AG10803 (cell line): ENCODE measurements at regions not wholly inside any gene's neighbourhood (a gene's known extent, or its start where the extent isn't known, plus 50 kb on each side); places are given as distances from the start of the nearest gene placed in this dataset.
A peak's percentile ranks its signal among the peaks of the same experiment; 100 is the strongest.
"Not testable (repeated sequence)": the region's sequence is repeated elsewhere in the genome, so short reads cannot be mapped to it uniquely, and the experiment has no call there.

Experiments
- DNase-seq: peaks from one replicate; pipeline ENCODE4 v3.0.0; 2010; ENCODE audit warnings: low read depth
- H3K4me3 ChIP-seq: 2 replicates; pipeline ENCODE4 v1.5.1; 2011; ENCODE audit warnings: mild to moderate bottlenecking, low read length, control low read depth
- TF ChIP-seq, protein P1 (sequence below): conservative IDR thresholded peaks from 2 replicates; pipeline ENCODE4 v1.5.1; 2011; ENCODE audit warnings: mild to moderate bottlenecking, low read length, control low read depth, inconsistent platforms

DNA sequence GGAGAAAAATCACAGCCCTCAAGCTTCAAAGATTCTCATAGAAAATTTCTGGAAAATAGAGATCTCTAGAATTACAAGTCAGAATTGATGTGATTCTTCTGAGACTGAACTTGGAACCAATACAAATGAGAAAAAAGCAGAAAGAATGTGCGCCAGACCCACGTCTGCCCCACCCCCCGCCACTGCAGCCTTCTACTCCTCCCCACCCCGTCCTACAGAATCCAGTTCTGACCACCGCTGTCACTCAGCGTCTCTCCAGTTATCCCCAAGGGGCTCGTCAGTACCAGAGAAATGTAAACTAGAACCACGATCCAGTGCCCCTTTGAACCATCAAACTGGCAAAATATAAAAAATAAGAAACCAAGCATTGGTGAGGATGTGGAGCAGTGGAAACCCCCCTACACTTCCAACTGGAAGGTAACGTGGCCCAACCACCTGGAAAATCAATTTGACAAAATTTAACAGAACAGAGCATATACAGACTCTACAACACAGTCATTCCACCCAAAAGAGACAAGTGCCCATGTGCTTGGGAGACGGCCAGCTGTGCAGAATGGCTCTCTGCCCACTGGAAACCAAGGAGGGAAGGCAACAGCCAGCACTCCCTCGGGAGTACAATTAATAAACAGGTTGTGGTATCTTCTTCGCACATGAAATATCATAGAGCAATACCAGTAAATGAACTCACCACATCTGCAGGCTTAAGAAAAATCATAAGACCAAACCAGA, 397.9 kb downstream of the TNS3 start:
- no peak overlapping the region for H3K4me3 ChIP-seq
- TF ChIP-seq, protein P1, sequence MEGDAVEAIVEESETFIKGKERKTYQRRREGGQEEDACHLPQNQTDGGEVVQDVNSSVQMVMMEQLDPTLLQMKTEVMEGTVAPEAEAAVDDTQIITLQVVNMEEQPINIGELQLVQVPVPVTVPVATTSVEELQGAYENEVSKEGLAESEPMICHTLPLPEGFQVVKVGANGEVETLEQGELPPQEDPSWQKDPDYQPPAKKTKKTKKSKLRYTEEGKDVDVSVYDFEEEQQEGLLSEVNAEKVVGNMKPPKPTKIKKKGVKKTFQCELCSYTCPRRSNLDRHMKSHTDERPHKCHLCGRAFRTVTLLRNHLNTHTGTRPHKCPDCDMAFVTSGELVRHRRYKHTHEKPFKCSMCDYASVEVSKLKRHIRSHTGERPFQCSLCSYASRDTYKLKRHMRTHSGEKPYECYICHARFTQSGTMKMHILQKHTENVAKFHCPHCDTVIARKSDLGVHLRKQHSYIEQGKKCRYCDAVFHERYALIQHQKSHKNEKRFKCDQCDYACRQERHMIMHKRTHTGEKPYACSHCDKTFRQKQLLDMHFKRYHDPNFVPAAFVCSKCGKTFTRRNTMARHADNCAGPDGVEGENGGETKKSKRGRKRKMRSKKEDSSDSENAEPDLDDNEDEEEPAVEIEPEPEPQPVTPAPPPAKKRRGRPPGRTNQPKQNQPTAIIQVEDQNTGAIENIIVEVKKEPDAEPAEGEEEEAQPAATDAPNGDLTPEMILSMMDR: no peak
- peak; percentile 41 for DNase-seq

DNA sequence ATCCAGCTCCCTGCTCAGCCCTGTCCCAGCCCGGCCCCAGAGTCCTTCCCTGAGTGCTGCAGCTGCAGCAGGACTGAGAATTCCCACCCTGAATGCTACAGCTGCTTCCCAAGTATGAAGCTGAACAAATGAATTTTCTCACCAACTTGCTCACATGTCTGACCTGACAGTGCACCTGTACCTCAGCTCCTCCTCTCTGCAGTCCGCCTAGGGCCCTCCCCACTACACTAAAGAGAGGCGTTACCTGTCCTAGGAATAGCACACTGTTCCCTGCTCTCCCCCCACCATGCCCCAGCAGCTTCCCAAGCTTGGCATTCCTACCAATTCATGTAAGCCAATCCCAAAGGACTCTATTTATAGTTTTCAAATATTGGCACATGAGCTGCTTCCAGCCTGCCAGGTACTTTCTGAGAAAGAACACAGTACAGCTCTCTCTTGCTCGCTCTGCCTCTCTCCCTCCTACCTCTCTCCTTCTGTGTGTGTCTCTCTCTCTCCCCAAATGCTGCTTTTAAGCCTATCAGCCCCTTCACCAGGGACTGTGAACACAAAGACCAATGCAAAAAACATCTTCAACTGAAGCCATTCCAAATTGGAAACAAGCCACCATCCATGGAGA, 400.1 kb downstream of the TNS3 start:
- DNase-seq: no peak
- no peak overlapping the region for H3K4me3 ChIP-seq
- TF ChIP-seq, protein P1: no peak

DNA sequence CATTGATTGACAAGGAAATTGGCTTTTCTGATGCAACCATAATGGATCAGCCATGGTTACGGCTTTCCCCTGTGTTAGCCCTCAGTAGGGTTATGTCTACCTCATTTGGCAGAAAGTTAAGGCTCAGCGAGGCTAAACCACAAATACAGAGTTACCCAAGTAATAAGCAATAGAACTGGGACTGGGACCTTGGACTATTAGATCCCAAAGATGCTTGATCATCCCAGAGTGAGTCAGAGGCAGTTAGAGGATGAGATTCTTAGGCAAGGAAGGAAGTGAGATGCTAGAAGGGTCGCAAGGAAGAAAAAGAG, 401.4 kb downstream of the TNS3 start:
- no peak overlapping the region for H3K4me3 ChIP-seq
- TF ChIP-seq, protein P1: no peak
- DNase-seq: peak; percentile 42

GRCh38 chr7:47179812-47180515, 401.9 kb downstream of the TNS3 start:
- H3K4me3 ChIP-seq: no peak overlapping the region
- DNase-seq: peak; percentile 69
- TF ChIP-seq, protein P1: peak; percentile 99

- H3K4me3 ChIP-seq, DNase-seq: not testable (repeated sequence)
These were observed 409.0 kb downstream of the TNS3 start for GRCh38 chr7:47172602-47173539.

- TF ChIP-seq, protein P1: peak; percentile 53
- DNase-seq: no peak
These were observed 411.4 kb downstream of the TNS3 start for GRCh38 chr7:47170516-47170915.

DNA sequence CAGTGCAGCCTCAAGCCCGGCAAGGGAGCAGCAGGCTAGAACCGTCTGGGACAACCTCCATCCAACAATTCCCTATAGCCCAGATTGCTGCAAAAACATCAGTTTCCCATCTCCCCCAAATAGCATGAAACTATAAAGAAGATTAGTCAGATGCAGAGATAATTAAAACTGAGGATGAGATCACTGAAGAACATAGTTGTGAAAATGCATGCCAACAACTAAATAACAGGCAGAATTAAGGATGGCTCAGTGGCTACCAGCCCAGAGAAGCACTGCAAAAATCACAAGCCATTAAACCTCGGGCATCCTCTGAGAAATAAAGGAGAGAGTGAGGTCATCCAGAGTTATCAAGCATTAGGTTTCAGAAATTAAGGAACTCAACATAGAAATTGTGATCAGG, 427.1 kb downstream of the TNS3 start:
- peak; percentile 56 for DNase-seq

More at GRCh38 chr7:47170516-47170915, 411.4 kb downstream of the TNS3 start:
- no peak overlapping the region for H3K4me3 ChIP-seq

More for the DNA sequence above, 427.1 kb downstream of the TNS3 start:
- TF ChIP-seq, protein P1: no peak
- H3K4me3 ChIP-seq: no peak overlapping the region
